ENCODE measurements at regions not wholly inside any gene's neighbourhood (a gene's known extent, or its start where the extent isn't known, plus 50 kb on each side); places are given as distances from the start of the nearest gene placed in this dataset.

- DNase-seq, result no peak
- Histone ChIP-seq H3K9me3 (no peaks in the 10 kb centered on the region), H3K4me1 (no peaks in the 10 kb centered on the region), H3K27me3 (no peaks in the 10 kb centered on the region), H3K36me3 (no peaks in the 10 kb centered on the region), H3K4me3 (no peak overlapping the region), H3K27ac (no peak overlapping the region)
- intact Hi-C loops (cut with DNase I; ENCODE audit: low total_unique reads), result no loop called here
- in situ Hi-C loops (cut with MboI; ENCODE audit: low pct_ligation_motif_present in 1 of 4, low pct_unique_long_range_greater_than_20kb in 1 of 4, low sequenced_read_pairs in 3 of 4), result no loop called here
- TF ChIP-seq EP300 (IDR thresholded peaks at IDR 0.05; ENCODE audit: low read depth) (no peak), POLR2A (IDR thresholded peaks at IDR 0.05) (no peak), POLR2AphosphoS5 (IDR thresholded peaks at IDR 0.05) (no peak)
- 73 to 76% methylated on average over 5 of the region's 5 CpGs for WGBS, 2 donors (ENCODE audit: low coverage in 1 of 2)
These were observed 226.8 kb downstream of the CHD9NB start for GRCh38 chr16:52825892-52826291.

GRCh38 chr16:52819808-52820207 is 232.9 kb downstream of the CHD9NB start:
- no peaks in the 10 kb centered on the region for H3K9me3 ChIP-seq
- TF ChIP-seq POLR2AphosphoS5 (IDR thresholded peaks at IDR 0.05) (no peak), CTCF (IDR thresholded peaks at IDR 0.05) (no peak), EP300 (IDR thresholded peaks at IDR 0.05; ENCODE audit: low read depth) (no peak), POLR2A (IDR thresholded peaks at IDR 0.05) (no peak)
- intact Hi-C loops (cut with DNase I; ENCODE audit: low total_unique reads) (no loop called here), in situ Hi-C loops (cut with MboI; ENCODE audit: low pct_ligation_motif_present in 1 of 4, low pct_unique_long_range_greater_than_20kb in 1 of 4, low sequenced_read_pairs in 3 of 4) (no loop called here)
- DNase-seq, result no peak
- H3K4me3 ChIP-seq, result no peak overlapping the region
- no peaks in the 10 kb centered on the region for H3K4me1 ChIP-seq
- 87 to 88% methylated on average over 3 of the region's 3 CpGs for WGBS, 2 donors (ENCODE audit: low coverage in 1 of 2)
- no peaks in the 10 kb centered on the region for H3K36me3 ChIP-seq
- H3K27ac ChIP-seq, result no peak overlapping the region
- no peaks in the 10 kb centered on the region for H3K27me3 ChIP-seq

GRCh38 chr16:52819405-52819804 is 233.3 kb downstream of the CHD9NB start:
- intact Hi-C loops (cut with DNase I; ENCODE audit: low total_unique reads), result no loop called here
- no peaks in the 10 kb centered on the region for H3K36me3 ChIP-seq
- DNase-seq, result no peak
- H3K27me3 ChIP-seq, result no peaks in the 10 kb centered on the region
- WGBS, 2 donors (ENCODE audit: low coverage in 1 of 2), result 93 to 96% methylated on average over 7 of the region's 7 CpGs
- H3K27ac ChIP-seq, result no peak overlapping the region
- no peak for TF ChIP-seq CTCF (IDR thresholded peaks at IDR 0.05)
- TF ChIP-seq POLR2A (IDR thresholded peaks at IDR 0.05), result no peak
- no peak for TF ChIP-seq POLR2AphosphoS5 (IDR thresholded peaks at IDR 0.05)
- no peak for TF ChIP-seq EP300 (IDR thresholded peaks at IDR 0.05; ENCODE audit: low read depth)
- in situ Hi-C loops (cut with MboI; ENCODE audit: low pct_ligation_motif_present in 1 of 4, low pct_unique_long_range_greater_than_20kb in 1 of 4, low sequenced_read_pairs in 3 of 4), result no loop called here
- no peaks in the 10 kb centered on the region for H3K4me1 ChIP-seq
- no peaks in the 10 kb centered on the region for H3K9me3 ChIP-seq
- no peak overlapping the region for H3K4me3 ChIP-seq

- Histone ChIP-seq H3K27ac (no peak overlapping the region), H3K4me3 (no peak overlapping the region), H3K36me3 (no peaks in the 10 kb centered on the region), H3K9me3 (peaks cover 0 to 2% of the 10 kb centered on the region in 2 donors), H3K27me3 (no peaks in the 10 kb centered on the region), H3K4me1 (no peaks in the 10 kb centered on the region)
- 61 to 65% methylated on average over 6 of the region's 6 CpGs for WGBS, 2 donors (ENCODE audit: low coverage in 1 of 2)
- TF ChIP-seq CTCF (IDR thresholded peaks at IDR 0.05) (no peak), EP300 (IDR thresholded peaks at IDR 0.05; ENCODE audit: low read depth) (no peak), POLR2AphosphoS5 (IDR thresholded peaks at IDR 0.05) (no peak), POLR2A (IDR thresholded peaks at IDR 0.05) (no peak)
- no peak for DNase-seq
- in situ Hi-C loops (cut with MboI; ENCODE audit: low pct_ligation_motif_present in 1 of 4, low pct_unique_long_range_greater_than_20kb in 1 of 4, low sequenced_read_pairs in 3 of 4), result no loop called here
- intact Hi-C loops (cut with DNase I; ENCODE audit: low total_unique reads), result no loop called here
These were observed 235.0 kb downstream of the CHD9NB start for GRCh38 chr16:52817696-52818095.

- peaks cover 0 to 2% of the 10 kb centered on the region in 2 donors for H3K9me3 ChIP-seq
- no peak for DNase-seq
- no peak overlapping the region for H3K4me3 ChIP-seq
- in situ Hi-C loops (cut with MboI; ENCODE audit: low pct_ligation_motif_present in 1 of 4, low pct_unique_long_range_greater_than_20kb in 1 of 4, low sequenced_read_pairs in 3 of 4) (no loop called here), intact Hi-C loops (cut with DNase I; ENCODE audit: low total_unique reads) (no loop called here)
- H3K27me3 ChIP-seq, result no peaks in the 10 kb centered on the region
- no peak for TF ChIP-seq EP300 (IDR thresholded peaks at IDR 0.05; ENCODE audit: low read depth)
- no peak for TF ChIP-seq POLR2A (IDR thresholded peaks at IDR 0.05)
- TF ChIP-seq POLR2AphosphoS5 (IDR thresholded peaks at IDR 0.05), result no peak
- no peak for TF ChIP-seq CTCF (IDR thresholded peaks at IDR 0.05)
- H3K36me3 ChIP-seq, result no peaks in the 10 kb centered on the region
- WGBS, 2 donors (ENCODE audit: low coverage in 1 of 2), result 63 to 74% methylated on average over 4 to 6 of the region's 6 CpGs
- H3K27ac ChIP-seq, result no peak overlapping the region
- no peaks in the 10 kb centered on the region for H3K4me1 ChIP-seq
These were observed 235.7 kb downstream of the CHD9NB start for GRCh38 chr16:52816993-52817392.

All from transverse colon (tissue), 4 donors.